ENCODE measurements at regions not wholly inside any gene's neighbourhood (a gene's known extent, or its start where the extent isn't known, plus 50 kb on each side); places are given as distances from the start of the nearest gene placed in this dataset.

GRCh38 chr18:70397259-70397925 is 108.5 kb downstream of the SOCS6 start:
- TF ChIP-seq YY1 (IDR thresholded peaks at IDR 0.05; ENCODE audit: insufficient read depth, insufficient read length) (no peak), ZNF274 (IDR thresholded peaks at IDR 0.05; ENCODE audit: low read depth, low read length) (no peak), SUZ12 (IDR thresholded peaks at IDR 0.05; ENCODE audit: extremely low read depth, insufficient read depth, insufficient read length) (no peak)
